GM18868 (cell line): ENCODE measurements at regions not wholly inside any gene's neighbourhood (a gene's known extent, or its start where the extent isn't known, plus 50 kb on each side); places are given as distances from the start of the nearest gene placed in this dataset.

Experiments
- ATAC-seq: cut with Tn5 transposase; IDR thresholded peaks from one replicate; pipeline ENCODE4 v1.9.1; 2021; ENCODE audit warnings: mild to moderate bottlenecking, moderate library complexity; ENCODE audit not compliant: unreplicated experiment

DNA sequence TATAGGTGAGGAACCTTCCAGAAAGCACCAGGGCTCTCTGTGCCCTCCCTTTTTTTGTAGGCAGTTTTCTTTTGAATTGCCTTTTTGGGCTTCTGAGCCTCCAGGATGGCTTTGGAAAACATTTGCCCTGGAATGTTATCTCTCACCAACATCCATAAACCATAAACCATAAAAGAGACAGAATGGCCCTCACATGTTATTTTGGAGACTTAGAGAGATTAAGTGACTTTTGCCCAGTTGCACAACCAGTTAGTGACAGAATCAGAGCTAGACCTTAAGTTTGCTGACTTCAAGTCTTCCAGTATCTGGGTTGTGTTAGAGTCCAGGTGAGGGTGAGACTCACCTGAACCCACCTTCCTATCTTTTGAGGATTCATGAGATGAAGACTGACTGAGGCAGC is 153.0 kb upstream of the STX18 start:
- ATAC-seq = no peak

DNA sequence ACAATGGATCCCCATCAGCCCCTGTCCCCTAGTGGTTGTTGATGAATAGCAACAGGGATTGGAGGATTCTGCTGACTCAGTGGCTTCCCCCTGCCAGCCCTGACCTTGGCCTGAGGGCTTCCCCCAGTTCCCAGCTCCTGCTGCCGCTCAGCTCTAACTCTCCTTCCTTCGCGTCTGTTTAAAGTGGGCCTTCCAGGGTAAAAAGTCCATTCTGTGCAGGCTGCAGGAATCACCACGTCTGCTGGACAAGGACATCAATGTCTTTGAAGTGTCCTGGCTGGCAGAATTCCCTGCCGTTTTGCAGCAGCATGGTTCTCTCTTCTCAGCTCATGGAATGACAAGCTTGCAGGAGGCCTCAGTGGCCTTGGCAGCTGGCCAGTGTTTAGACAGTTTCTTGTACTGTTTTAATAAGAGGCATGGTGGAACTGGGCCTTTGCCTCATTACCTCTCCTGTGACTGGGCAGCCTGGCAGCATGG is 152.5 kb upstream of the STX18 start:
- no peak for ATAC-seq

DNA sequence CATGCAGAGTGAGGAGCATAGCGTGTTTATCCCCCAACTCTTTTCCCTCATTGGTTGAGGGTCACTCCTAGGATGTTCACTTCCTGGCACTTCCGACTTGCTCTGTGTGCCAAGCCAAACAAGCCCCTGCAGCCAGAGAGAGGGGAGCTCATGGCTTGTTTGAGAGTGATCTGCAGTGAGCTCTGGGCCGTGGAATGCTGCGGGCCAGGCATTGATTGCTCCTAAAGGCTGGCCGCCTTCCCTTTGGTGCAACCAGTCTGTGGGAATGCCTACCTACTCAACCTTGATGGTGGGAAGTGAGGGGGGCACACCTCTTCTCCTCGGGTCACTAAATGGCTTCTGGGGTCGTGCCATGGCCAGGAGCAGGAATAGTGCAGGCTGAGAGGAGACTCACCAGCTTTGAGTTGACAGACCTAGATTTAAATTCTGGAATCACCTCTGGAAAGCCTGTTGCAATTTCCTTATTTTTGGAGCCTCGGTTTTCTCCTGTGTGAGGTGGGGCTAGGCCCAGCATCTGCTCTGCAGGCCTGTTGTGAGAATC is 152.0 kb upstream of the STX18 start:
- no peak for ATAC-seq

DNA sequence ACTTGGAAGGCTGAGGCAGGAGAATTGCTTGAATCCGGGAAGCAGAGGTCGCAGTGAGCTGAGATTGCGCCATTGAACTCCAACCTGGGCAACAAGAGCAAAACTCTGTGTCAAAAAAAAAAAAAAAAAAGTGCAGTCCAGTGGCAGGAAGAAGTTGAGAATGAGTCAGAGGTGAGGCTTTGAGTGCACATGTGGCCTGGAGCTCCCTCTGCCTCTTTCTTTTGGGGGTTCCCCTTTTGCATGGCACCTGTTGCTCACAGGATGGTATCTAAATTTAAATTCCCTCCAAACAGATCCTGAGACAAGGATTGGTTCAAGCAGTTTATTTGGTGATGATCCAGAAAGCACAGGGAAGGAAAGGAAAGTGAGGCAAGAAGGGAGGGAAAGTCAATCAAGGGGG is 151.4 kb upstream of the STX18 start:
- ATAC-seq = peak; percentile 39

DNA sequence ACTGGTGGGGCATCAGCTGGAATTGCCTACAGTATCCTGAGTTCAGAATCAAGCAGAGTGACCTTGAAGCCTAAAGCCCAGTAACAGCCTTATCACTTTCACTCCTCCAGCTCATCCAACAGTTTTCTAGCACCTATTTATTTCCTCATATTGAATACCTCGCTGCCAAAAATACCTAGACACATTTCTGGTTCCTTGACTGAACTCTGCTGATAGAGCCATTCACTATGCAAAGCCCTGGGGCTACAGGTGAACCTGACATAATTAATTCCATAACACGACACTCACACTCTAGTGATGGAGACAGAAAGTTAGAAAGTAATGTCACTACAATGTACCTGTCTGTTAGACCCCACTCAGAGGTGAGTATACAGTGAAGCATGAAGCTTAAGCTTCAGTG is 149.0 kb upstream of the STX18 start:
- ATAC-seq = no peak

DNA sequence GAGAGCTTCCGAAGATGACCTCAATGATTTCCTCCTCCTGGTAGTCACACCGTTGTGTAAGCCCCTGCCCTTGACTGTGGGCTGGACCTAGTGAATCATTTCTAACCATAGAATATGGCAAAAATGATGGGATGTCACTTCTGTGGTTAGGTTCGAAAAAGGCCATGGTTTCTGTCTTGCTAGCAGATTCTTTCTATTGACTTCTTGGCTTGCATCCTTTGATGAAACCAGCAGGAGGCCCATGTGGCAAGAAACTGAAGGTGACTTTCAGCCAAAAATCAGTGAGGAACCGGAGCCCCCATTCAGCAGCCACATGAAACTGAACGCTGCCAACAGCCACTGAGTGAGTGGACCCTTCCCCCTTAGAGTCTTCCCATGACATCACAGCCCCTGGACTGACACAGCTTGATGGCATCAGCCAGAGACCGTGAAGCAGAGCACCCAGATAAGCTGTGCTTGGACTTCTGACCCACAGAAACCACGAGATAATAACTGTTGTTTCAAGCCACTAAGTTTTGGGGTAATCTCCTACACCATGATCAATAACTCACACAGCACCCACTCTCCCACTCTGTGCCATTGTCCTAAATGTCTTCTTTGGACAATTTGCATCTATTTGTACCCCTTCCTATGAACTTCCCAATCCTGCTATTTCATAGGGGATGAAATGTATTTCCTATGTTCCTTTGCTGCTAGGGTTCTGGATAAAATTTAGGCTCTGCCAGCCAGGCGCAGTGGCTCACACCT is 148.0 kb upstream of the STX18 start:
- peak; percentile 79 for ATAC-seq

DNA sequence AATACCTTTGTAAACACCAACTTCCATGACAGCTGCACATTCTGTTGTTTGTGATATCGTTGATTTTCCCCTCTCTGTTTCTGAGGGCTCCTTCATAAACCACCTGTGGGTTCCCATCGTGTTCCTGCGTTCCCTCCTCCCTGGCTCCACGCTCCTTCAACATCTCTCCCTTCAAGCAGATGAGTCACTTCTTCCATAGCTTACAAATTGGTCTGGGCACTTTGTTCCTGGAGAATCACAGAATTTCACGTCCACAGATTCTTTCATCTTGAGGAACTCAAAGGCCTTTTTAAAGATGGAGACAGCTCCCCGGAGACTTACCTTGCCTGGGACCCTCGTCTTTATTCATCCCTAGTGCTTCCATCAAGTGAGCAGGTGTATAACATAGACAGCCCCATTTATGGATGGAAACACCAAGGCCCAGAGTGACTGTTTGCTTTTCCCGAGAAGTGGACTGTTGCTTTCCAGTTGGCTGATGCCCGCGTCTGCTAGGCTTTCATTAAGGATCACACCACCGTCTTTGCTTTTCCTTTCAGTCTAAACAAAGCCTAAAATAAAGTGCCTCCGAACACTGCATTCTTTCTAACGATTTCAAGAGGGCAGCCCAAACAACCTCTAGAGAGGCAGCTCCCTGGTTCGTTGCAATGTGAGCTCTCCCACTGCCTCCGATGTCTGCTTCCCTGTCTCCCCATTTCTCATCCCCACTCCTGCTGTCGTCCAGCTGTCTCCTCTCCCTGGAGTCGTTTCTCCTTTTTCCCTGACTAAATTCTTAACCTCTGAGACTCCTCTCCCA is 146.3 kb upstream of the STX18 start:
- ATAC-seq = no peak

DNA sequence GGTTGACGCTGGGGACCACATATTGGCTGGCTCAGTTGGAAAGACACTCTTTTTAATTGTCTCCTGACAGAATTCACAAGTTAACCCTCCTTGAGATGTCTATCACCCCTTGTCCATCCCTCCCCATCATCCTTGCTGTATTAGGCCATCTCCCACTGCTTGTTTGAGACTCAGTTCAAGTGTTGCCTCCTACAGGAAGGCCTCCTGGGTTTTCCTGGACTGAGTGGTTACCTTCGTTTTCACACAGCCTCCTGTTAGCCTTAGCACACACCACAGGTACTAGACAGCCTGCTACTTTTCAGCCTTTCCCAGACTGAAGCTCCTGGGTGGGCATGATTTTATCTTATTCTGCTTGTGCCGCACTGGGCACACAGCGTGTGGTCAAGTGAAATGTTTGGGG is 145.3 kb upstream of the STX18 start:
- no peak for ATAC-seq

DNA sequence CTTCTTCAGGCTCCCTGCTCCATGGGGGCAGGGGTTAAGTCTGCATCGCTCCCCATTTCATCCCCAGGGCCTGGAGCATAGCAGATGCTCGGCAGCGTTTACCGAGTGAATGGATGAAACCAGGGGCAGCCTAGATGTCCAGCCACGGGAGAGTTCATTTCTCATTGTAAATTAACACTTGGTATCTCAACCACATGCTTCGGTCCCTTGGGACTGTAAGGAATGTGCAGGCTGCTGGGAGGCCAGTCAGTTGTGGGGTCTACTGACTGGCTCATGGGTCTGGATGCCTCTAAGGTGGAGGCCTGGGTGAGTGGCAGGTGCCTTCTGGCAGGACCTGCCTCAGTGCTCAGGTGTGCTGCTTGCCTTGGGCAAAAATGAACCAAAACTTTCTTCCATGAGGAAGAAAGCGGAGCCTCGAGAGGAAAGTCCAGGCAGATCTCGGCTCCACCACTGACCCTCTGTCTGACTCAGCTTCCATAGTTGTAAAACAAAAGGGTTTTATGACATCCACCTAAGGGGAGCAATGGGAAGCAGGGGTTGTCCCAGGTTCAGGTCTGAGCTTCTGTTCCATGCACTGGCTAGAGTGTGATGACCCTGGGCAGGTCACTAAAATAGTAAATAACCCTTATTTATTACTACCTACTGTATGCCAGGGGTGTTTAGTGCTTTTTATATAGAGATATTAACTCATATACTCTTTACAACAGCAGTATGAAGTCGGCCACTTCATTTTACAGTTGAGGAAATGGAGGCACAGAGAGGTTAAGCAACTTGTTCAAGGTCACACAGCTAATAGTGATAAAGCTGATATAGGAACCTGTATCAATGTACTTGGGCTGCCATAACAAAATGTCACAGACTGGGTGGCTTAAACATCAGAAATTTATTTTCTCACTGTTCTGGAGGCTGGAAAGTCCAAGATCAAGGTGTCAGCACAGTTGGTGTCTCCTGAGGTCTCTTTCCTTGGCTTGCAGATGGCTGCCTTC is 144.3 kb upstream of the STX18 start:
- ATAC-seq = no peak

DNA sequence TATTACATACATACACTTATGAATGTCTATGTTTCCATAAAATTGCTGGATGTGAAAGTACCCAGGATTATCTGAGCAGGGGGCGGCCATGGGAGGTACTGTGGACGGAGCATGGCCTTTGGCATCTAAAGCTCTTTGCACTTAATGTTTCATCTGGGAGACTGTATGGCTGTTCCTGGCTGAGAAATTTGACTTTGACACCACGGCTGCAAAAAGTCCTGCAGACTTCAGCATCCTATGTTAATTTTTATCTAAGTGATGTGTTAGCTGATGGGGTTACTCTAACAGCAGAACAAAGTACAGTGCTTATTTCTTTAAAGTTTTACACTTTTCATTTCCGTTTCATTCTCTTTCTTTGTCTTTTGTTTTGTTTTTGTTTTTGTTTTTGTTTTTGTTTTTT is 139.8 kb upstream of the STX18 start:
- no peak for ATAC-seq

DNA sequence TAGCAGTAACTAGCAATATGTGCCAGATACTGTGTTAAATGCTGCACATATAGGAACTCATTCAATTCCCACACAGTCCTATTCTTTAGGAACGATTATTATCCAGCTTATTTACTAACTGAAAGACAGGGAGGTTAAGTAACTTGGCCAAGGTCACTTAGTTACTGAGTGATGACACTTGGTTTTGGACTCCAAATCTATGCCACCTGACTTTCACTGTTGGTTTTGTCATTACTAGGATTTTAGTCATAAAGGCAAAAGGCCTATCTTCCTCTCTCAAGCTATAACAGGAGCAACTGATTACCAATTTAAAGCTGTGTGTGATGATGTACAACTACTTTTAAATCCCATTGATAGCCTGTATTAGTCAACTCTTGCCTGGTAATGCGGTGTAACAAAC is 138.9 kb upstream of the STX18 start:
- ATAC-seq = no peak

DNA sequence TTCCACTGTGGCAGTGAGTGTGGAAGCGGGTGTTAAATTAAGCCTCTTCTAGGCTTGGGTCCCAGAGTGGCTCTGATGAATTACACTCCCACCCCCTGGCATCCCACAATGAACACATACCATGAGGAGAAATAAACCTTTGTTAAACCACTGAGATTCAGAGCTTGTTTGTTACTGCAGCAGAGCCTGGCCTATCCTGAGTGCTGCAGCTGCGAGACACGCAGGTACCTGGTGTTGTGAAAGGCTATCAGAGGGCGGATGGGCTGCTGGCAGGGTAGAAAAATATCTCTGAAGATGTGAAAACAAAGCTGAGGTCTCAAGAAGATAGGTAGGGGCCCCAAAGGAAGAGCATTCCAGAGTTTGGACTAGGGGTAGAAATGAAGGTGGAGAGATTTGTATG is 138.4 kb upstream of the STX18 start:
- ATAC-seq = no peak

DNA sequence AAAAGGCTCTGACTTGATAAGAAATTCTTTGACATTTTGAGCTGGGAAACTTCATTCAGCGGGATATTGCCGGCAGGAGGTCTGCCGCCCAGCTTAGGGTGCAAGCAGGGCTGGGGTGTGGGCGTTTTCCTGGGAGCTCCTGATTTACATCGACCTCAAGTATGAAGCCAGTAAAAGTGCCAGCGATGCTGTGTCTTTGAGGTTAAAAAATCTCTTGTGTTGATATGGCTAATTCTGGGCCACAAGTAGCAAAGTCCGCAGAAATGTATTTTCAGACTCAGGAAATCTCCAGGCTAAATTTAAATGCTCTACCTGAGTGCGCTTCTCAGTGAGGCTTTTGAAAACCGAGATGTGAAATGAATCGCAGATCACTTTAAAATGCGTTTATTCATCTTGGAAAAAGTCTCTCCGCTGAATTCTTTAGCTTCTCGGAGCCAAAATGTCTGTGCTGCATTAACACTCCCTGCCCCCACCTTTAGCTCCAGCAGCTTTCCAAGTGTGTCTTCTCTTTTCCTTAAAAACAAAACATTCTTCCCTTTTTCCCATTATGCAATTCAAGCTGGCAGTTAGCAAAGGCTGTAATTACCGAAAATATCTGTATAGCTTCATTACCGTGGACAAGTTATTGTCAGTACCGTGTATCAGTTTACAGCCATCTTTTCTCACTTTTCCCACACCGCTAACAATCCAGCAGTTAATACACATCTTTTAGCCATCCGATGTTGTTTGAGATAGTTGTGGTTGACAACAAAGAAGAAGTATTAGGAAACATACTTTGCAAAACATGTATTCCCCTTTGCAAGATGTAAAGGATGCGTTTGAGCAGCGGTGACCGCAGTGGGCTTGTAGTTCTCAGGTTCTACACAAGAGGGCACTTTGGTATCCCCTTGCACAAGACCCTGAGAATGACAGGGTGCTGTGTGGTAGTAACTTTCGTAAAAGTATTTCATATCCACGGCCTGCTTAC is 136.0 kb upstream of the STX18 start:
- ATAC-seq = no peak

DNA sequence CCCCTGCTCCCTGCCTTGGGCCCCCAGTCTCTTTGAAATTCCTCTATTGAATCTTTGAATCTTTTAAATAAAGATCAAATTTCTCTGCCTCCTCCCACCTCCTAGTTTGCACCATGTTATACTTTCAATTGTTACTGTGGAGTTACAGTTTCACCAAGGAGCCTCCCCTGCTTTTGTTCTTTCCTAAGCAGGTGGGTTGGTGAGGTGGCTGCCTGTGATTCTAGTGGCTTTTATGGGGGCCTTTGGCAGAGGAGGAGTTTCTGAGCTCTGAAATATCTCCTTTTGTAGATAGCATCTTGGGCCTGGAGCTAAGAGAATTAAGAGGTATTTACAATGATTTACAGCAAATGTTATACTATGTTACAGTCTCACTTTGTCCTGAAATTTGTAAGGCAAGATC is 133.8 kb upstream of the STX18 start:
- no peak for ATAC-seq

DNA sequence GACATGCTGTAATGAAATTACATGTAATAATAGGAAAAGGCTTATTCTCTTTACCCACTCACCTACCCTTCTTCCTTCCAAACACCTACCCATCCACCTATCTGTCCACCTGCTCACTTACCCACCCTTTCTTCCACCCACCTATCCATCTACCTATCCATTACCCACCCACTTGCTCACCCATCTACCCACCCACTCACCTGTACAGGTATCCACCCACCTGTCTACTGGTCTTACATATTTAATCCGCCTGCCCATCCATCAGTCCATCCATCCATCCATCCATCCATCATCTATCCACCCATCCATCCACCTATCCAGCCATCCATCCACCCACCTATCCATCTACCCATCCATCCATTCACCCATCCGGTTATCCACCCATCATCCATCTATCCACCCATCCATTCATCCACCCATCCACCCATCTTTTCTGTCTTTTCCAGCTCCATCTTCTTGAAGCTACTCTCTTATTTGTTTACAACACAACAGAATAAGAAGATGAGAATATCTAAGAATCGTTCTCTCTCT is 133.3 kb upstream of the STX18 start:
- ATAC-seq = no peak

DNA sequence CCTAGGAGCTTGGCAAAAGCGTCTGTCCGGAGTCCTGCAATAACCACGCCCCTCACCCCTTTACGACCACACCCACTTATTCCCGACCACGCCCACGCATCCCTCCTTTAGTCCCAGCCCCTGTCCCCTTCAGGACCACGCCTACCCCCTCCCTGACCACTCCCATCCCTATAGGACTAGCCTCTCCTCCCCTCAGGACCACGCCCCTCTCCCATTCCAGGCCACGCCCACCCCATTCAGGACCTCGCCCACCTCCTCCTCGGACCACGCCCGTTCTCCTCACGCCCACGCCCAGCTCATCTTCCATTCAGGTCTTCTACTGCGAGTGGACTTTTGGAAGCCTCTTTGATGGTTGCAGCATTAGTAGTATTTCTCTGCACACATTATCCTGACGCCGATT is 131.2 kb upstream of the STX18 start:
- ATAC-seq = no peak

DNA sequence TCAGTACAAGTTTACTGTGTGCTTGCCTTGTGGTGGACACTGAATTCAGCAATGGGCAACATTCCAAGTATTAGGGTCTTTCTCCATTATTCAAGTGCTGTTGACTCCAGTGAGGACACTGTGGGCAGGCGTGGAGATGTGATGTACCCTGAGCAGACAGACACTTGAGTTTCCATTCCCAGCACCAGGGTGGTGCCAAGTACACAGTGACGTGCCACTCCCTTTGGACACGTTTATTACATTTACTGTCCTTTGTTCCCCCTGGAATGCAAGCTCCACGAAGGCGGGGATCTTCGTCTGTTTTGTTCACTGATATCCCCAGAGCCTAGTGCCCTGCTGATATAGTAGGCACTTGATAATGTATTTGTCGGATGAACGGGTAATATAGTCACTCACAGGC is 130.6 kb upstream of the STX18 start:
- no peak for ATAC-seq

DNA sequence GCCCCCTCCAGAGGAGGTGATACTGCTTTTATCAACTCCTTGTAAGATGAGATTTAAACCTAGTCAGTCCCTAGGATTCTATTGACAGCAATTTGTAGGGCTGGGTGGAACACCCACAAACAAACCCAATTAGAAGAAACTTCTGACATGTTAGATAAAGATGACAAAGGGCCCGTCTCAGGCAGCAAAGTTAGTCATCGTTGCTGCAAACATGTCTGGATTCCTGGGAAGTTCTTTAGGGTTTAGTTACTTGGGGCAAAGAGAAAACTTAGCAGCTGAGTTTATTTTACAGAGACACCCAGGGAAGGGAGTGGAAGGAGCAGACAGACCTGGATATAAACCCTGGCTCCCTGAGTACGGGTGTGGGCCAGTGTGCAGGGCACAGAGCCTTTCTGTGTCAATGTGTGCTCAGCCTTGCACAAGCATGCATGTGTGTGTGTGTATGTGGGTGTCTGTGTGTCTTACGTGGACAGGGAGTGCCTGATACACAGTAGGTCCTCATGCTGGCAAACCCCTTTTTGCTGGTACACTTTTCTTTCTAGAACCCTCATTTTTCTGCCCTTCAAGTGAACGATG is 130.0 kb upstream of the STX18 start:
- ATAC-seq = no peak

DNA sequence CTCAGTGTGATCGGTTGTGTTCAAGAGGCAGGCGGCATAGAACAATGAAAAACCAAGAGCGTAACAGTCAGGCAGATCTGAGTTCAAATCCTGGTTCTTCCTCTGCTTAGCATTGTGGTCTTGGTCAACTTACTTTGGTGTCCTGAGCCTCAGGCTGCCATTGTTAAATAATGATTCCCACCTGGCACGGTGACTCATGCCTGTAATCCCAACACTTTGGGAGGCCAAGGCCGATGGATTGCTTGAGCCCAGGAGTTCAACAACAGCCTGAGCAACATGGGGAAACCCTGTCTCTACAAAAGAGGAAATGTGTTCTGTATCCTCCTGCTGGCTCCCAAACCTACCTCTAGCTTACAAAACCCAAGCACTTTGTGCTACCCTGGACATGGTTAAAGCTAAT is 129.0 kb upstream of the STX18 start:
- ATAC-seq = no peak
